Transverse colon (tissue), 4 donors: ENCODE measurements at regions not wholly inside any gene's neighbourhood (a gene's known extent, or its start where the extent isn't known, plus 50 kb on each side); places are given as distances from the start of the nearest gene placed in this dataset.

Experiments used
- DNase-seq: peaks from one replicate; pipeline ENCODE4 v3.0.0-alpha.2; 2019
- H3K27ac ChIP-seq, 4 donors: fragments of 200-600 bp; sonication (generic); 2 replicates each; pipeline ENCODE4 v1.5.1; 2016 to 2018; ENCODE audit warnings: inconsistent platforms in 4 of 4
- H3K27me3 ChIP-seq: fragments of 200-600 bp; sonication (generic); 2 replicates; pipeline ENCODE4 v1.5.1; 2017; ENCODE audit warnings: inconsistent platforms
- H3K36me3 ChIP-seq, 4 donors: fragments of 200-600 bp; sonication (generic); 2 replicates each; pipeline ENCODE4 v1.5.1; 2017 to 2019; ENCODE audit warnings: inconsistent platforms in 4 of 4
- H3K4me1 ChIP-seq, 4 donors: fragments of 200-600 bp; sonication (generic); 2 replicates each; pipeline ENCODE4 v1.5.1; 2017 to 2020; ENCODE audit warnings: inconsistent platforms in 4 of 4
- H3K4me3 ChIP-seq, 4 donors: fragments of 200-600 bp; sonication (generic); 1 replicate in 1 of 4; 2 replicates in 3 of 4; pipeline versions ENCODE4 v1.5.1 to v1.6.1; 2017 to 2019; ENCODE audit warnings: inconsistent platforms in 4 of 4
- H3K9me3 ChIP-seq, 2 donors: fragments of 200-600 bp; sonication (generic); 2 replicates each; pipeline ENCODE4 v1.5.1; 2017 to 2019; ENCODE audit warnings: inconsistent platforms in 2 of 2
- CTCF ChIP-seq, 5 experiments: fragments of 200-600 bp in 3 of 5; fragments of 450-650 bp in 2 of 5; sonication (generic) in 3 of 5; IDR thresholded peaks; 1 replicate in 2 of 5; 2 replicates in 3 of 5; pipeline ENCODE4 v1.5.1; 2016 to 2017; ENCODE audit warnings: antibody characterized with exemption in 5 of 5, inconsistent platforms in 3 of 5, mild to moderate bottlenecking in 2 of 5, moderate library complexity in 1 of 5
- EP300 ChIP-seq: sonication (generic); formaldehyde crosslinking; IDR thresholded peaks from one replicate; pipeline ENCODE4 v1.6.1; 2017; ENCODE audit warnings: antibody characterized with exemption, low read depth
- POLR2A ChIP-seq: fragments of 450-650 bp; IDR thresholded peaks from one replicate; pipeline ENCODE4 v1.6.1; 2016; ENCODE audit warnings: antibody characterized with exemption, mild to moderate bottlenecking, moderate library complexity
- POLR2AphosphoS5 ChIP-seq, 3 donors: sonication (generic); formaldehyde crosslinking; IDR thresholded peaks; one replicate each; pipeline ENCODE4 v1.6.1; 2016; ENCODE audit warnings: antibody characterized with exemption in 3 of 3
- WGBS, 2 donors: methylation state at CpG; one replicate each; pipeline ENCODE4 v1.1.5; 2018; ENCODE audit warnings: low coverage in 1 of 2; 5-methylcytosine and 5-hydroxymethylcytosine counted together
- in situ Hi-C, 4 donors: fragments of 200-750 bp; cut with MboI; loops; one replicate each; pipeline versions ENCODE4 v1.15.0 to v1.15.1; 2017; ENCODE audit warnings: low sequenced_read_pairs in 3 of 4, low pct_ligation_motif_present in 1 of 4, low pct_unique_long_range_greater_than_20kb in 1 of 4
- intact Hi-C: fragments of 100-400 bp; cut with DNase I; formaldehyde crosslinking; loops from one replicate; pipeline ENCODE4 v1.15.1; 2023; ENCODE audit warnings: low total_unique reads

GRCh38 chr1:58882322-58882948, 98.6 kb upstream of the JUN start:
- 91 to 98% methylated on average over 7 to 12 of the region's 12 CpGs for WGBS, 2 donors
- intact Hi-C loops (no loop called here), in situ Hi-C loops (loop anchor here in 1 of 4 donors (10.0 kb wide), 1 partner anchor 98 kb away; the partner anchor contains the start of gene JUN)
- H3K27me3 ChIP-seq = no peaks in the 10 kb centered on the region
- peak overlapping the region; percentile 47 to 75 (median 60) for H3K27ac ChIP-seq
- H3K4me3 ChIP-seq = no peak overlapping the region
- H3K36me3 ChIP-seq = no peaks in the 10 kb centered on the region
- no peak for DNase-seq
- no peak for TF ChIP-seq EP300
- no peak for TF ChIP-seq POLR2A
- no peak for TF ChIP-seq POLR2AphosphoS5 (IDR thresholded peaks at IDR 0.05)
- no peak for TF ChIP-seq CTCF (IDR thresholded peaks at IDR 0.05)
- H3K4me1 ChIP-seq = peaks cover 12 to 52% (median 40%) of the 10 kb centered on the region in 4 donors
- no peaks in the 10 kb centered on the region for H3K9me3 ChIP-seq

DNA sequence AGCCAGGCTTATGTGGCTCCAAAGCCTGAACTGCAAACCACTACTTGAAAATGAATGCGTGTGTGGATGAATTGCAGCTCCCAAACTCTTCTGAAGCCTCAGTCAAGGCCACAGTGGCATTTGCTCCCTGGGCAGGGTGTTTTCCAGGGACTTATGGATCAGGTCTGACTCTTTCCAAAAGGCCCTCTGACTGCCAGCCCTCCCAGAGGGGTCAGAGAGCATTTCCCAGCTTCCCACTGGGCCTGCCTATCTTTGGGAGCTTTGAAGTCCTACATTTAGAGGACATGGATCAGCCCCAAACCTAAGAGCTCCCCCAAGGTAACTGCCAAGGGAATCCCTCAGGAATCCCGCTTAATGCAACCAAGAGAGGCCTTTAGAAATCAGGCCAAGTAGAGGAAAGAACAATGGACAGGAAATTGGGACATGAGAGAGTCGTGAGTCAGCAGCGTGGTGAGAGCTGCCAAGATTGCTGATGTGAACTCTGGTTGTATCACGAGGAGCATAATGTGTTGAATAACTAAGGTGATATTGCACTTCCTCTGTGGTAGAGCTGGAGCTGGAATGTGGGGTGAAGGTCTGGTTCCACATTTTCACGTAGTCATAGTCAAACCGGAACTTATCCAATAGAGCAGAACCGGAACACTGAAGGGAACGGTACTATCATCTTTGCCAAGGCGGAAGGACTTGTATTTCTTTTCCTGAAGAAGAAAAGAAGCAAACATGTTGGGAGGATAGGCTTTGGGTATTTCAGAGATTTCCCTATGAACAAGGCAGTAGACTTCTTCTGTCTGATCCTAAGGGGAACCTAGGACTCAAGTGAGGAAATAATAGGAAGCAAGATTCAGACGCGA, 99.4 kb upstream of the JUN start:
- Histone ChIP-seq H3K27me3 (no peaks in the 10 kb centered on the region), H3K4me1 (peaks cover 12 to 54% (median 40%) of the 10 kb centered on the region in 4 donors), H3K9me3 (no peaks in the 10 kb centered on the region), H3K36me3 (no peaks in the 10 kb centered on the region), H3K27ac (peak overlapping the region; percentile 47 to 75 (median 60)), H3K4me3 (no peak overlapping the region)
- peak; percentile 32 to 68 (median 60) for TF ChIP-seq POLR2AphosphoS5 (IDR thresholded peaks at IDR 0.05)
- no peak for TF ChIP-seq POLR2A
- peak; percentile 29 for TF ChIP-seq EP300
- no peak for TF ChIP-seq CTCF (IDR thresholded peaks at IDR 0.05)
- DNase-seq = peak; percentile 72
- in situ Hi-C loops (loop anchor here in 1 of 4 donors (10.0 kb wide), 1 partner anchor 98 kb away; the partner anchor contains the start of gene JUN), intact Hi-C loops (no loop called here)
- WGBS, 2 donors = 49 to 64% methylated on average over 7 to 12 of the region's 12 CpGs

DNA sequence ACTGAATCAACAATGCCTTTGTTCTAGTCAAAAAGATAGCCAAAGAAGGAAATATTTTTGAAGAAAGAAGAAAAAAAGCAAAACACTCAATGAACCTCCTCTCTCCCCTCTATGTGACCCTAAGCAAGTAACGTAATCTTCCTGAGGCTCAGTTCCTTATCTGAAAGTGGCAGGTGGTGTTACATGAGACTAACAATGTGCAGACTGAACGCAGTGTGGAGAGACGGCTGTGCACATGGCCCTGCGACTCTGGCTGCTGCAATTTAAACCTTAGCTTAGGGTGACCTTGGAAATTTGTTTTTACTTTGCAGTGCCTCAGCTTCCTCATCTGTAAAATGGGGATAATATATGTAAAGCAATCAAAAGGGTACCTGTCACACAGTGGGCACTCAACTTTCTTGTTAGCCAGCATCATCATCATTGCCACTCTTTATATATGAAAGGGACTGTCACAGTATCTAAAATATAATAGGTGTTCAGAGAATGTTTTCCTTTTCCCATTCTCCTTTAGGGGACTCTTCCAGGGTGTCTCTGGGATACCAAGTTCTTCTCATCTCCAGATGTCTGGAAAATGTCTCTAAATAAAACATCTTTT, 100.1 kb upstream of the JUN start:
- Histone ChIP-seq H3K4me1 (peaks cover 12 to 54% (median 40%) of the 10 kb centered on the region in 4 donors), H3K4me3 (no peak overlapping the region), H3K27me3 (no peaks in the 10 kb centered on the region), H3K36me3 (no peaks in the 10 kb centered on the region), H3K9me3 (no peaks in the 10 kb centered on the region), H3K27ac (peak overlapping the region; percentile 49 to 75 (median 65))
- no peak for DNase-seq
- in situ Hi-C loops = loop anchor here in 1 of 4 donors (10.0 kb wide), 1 partner anchor 99 kb away; the partner anchor contains the start of gene JUN
- TF ChIP-seq CTCF (IDR thresholded peaks at IDR 0.05) (no peak), POLR2AphosphoS5 (IDR thresholded peaks at IDR 0.05) (no peak), POLR2A (no peak), EP300 (no peak)
- intact Hi-C loops = no loop called here
- WGBS, 2 donors = 42 to 75% methylated on average over 3 to 4 of the region's 4 CpGs
